Bronchial epithelial cell (primary cell): ENCODE measurements at regions not wholly inside any gene's neighbourhood (a gene's known extent, or its start where the extent isn't known, plus 50 kb on each side); places are given as distances from the start of the nearest gene placed in this dataset.
"Not testable (repeated sequence)": the region's sequence is repeated elsewhere in the genome, so short reads cannot be mapped to it uniquely, and the experiment has no call there.

ENCODE experiments used
- DNase-seq: peaks from one replicate; pipeline ENCODE4 v3.0.0-alpha.2; 2010; ENCODE audit warnings: low read depth
- FAIRE-seq: peaks from 2 replicates; lab custom pipeline; 2011; peaks lifted over from hg19 to GRCh38; lab: Jason Lieb, UNC
- H3K27me3 ChIP-seq: 2 replicates; pipeline ENCODE4 v1.5.1; 2011; ENCODE audit warnings: low read length; ENCODE audit not compliant: control insufficient read depth, insufficient read depth
- H3K36me3 ChIP-seq: 2 replicates; pipeline ENCODE4 v1.5.1; 2011; ENCODE audit warnings: low read length; ENCODE audit not compliant: control insufficient read depth, insufficient read depth
- H3K4me3 ChIP-seq: 2 replicates; pipeline ENCODE4 v1.5.1; 2011; ENCODE audit warnings: mild to moderate bottlenecking, low read depth, low read length, control low read depth
- CTCF ChIP-seq: IDR thresholded peaks from 2 replicates; pipeline ENCODE4 v1.5.1; 2011; ENCODE audit warnings: mild to moderate bottlenecking, moderate library complexity, low read length, control low read depth, inconsistent platforms; ENCODE audit not compliant: insufficient read depth, severe bottlenecking

GRCh38 chr12:9406564-9407424 lies 198.6 kb upstream of the PZP start:
- Histone ChIP-seq H3K36me3 (no peaks in the 10 kb centered on the region), H3K4me3 (no peak overlapping the region), H3K27me3 (no peaks in the 10 kb centered on the region)
- DNase-seq (no peak), FAIRE-seq (no peak)
- no peak for TF ChIP-seq CTCF

GRCh38 chr12:9405886-9406563 lies 197.8 kb upstream of the PZP start:
- no peak overlapping the region for H3K4me3 ChIP-seq
- TF ChIP-seq CTCF: no peak
- no peaks in the 10 kb centered on the region for H3K36me3 ChIP-seq
- no peak for FAIRE-seq
- no peak for DNase-seq
- H3K27me3 ChIP-seq: no peaks in the 10 kb centered on the region

GRCh38 chr12:9404469-9405260 lies 196.5 kb upstream of the PZP start:
- no peaks in the 10 kb centered on the region for H3K36me3 ChIP-seq
- no peak for DNase-seq
- no peak overlapping the region for H3K4me3 ChIP-seq
- TF ChIP-seq CTCF: no peak
- no peak for FAIRE-seq
- no peaks in the 10 kb centered on the region for H3K27me3 ChIP-seq

- no peaks in the 10 kb centered on the region for H3K36me3 ChIP-seq
- FAIRE-seq: no peak
- H3K27me3 ChIP-seq: no peaks in the 10 kb centered on the region
- no peak for TF ChIP-seq CTCF
- no peak overlapping the region for H3K4me3 ChIP-seq
- no peak for DNase-seq
Measured at GRCh38 chr12:9404031-9404430, 195.8 kb upstream of the PZP start.

GRCh38 chr12:9402432-9403040 lies 194.3 kb upstream of the PZP start:
- H3K27me3 ChIP-seq, FAIRE-seq, H3K4me3 ChIP-seq, H3K36me3 ChIP-seq, DNase-seq: not testable (repeated sequence)
- TF ChIP-seq CTCF: peak; percentile 5

- H3K4me3 ChIP-seq, H3K27me3 ChIP-seq, FAIRE-seq, DNase-seq, H3K36me3 ChIP-seq: not testable (repeated sequence)
Measured at GRCh38 chr12:9396367-9396766, 188.2 kb upstream of the PZP start.

- H3K36me3 ChIP-seq: not testable (repeated sequence)
Measured at GRCh38 chr12:9395220-9395619, 187.0 kb upstream of the PZP start.

More at GRCh38 chr12:9395220-9395619, 187.0 kb upstream of the PZP start:
- H3K4me3 ChIP-seq, FAIRE-seq, DNase-seq, H3K27me3 ChIP-seq: not testable (repeated sequence)
